ENCODE measurements at regions not wholly inside any gene's neighbourhood (a gene's known extent, or its start where the extent isn't known, plus 50 kb on each side); places are given as distances from the start of the nearest gene placed in this dataset.

DNA sequence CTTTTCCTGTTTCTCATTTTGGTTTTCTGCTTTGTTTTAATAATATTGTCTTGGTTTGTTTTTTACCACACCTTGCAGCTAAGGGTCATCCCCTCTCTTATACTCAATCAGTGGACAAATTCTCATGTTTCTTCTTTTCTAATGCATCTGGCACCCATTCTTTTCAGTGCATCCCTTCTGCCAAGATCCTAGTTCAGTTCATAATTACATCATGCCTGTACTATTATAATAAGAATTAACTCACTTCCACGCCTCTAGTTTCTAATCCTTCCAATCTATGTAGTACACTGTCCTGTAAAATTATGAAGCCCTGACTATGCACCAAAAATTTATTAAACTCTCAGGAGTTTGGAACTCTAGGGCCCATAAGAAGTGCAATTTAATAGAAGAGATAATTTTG, 126.1 kb downstream of the FAT4 start:
- DNase-seq (ENCODE audit: low spot score) = no peak

DNA sequence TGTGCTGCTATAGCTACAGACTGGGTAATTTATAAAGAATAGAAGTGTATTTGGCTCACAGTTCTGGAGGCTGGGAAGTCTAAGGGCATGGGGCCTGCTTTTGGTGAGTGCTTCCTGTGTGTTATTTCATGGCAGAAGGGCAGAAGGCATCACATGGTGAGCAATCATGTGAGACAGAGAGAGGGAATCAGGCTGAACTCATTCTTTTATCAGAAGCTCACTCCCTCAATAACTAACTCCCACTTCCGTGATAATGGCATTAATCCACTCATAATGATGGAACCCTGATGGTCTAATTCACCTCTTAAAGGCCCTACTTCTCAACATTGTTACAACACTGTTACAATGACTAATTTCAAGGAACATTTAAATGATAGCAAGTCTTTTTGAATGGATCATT, 129.4 kb downstream of the FAT4 start:
- no peak for DNase-seq (ENCODE audit: low spot score)

GRCh38 chr4:125445525-125445924, 130.8 kb downstream of the FAT4 start:
- DNase-seq (ENCODE audit: low spot score) = no peak

DNA sequence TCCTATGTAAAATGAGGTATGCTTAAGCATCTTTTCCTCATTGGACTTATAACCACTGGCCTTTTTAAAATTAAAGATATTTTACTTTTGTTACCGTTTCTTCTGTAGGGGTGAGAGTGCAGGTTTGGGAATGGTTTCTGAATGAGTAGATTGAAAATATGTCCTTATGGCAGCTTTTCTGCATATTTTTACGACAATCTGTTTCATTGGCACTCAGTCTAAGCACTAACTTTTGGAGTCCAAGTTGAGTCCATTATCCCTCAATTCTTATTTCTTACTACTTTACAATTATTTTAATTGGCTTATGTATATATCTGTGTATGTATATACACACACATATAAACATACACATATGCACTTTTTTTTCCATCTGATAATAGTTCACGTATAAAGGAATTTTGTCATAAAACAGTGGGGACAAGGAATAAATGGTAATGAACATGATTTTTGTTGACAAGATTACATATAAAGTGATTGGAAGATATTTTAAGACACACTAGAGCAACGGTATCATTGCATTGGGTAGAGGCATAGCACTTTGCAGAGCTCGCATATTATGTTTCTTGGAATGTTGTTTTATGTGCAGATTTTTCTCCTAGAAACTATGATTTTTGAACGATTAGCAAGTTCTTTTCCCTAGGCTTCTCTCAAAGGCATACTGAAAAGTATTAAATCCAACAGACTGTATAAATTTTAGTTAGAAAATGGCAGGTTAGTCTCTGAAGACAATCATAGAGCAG, 133.0 kb downstream of the FAT4 start:
- DNase-seq (ENCODE audit: low spot score) = no peak

DNA sequence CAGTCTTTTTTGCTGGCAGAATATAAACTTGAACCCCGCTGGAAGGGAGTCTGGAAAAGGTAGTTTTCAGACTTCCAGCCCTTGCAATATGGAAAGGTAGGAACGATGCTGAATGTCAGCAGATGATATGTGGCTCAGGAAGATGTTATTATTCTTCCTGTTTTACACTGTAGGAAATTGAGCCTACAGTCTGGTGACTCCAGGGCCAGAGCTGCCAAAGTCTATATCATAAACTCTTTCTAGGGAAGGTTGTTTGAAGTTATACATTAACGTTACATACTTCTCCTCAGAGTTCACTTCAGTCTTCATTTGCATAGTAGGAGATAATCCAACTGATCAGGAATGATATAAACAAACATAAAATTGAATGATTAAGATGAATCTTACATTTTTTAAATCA, 141.3 kb downstream of the FAT4 start:
- DNase-seq (ENCODE audit: low spot score) = no peak

DNA sequence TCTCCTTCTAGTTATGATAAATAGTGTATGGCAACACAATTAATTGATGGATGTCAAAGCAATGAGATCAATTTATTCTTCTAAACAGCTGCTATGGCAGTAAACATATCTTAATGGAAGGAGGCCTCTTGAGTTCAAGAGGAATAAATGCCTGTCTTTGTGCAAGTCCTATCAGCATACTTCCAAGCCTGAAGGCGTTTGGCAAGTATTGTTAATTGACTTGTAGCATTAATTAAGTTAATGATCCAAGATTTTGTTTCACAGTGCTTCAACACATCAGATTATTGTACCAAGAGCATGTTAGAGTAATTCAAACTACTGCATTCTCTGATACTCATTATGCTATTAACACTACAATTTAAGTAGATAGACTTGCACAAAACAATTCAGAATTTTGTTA, 144.8 kb downstream of the FAT4 start:
- DNase-seq (ENCODE audit: low spot score) = no peak

- no peak for DNase-seq (ENCODE audit: low spot score)
These were observed 147.1 kb downstream of the FAT4 start for GRCh38 chr4:125461676-125462363.

GRCh38 chr4:125464146-125464545, 149.4 kb downstream of the FAT4 start:
- no peak for DNase-seq (ENCODE audit: low spot score)

GRCh38 chr4:125481334-125482045, 166.7 kb downstream of the FAT4 start:
- DNase-seq (ENCODE audit: low spot score) = no peak

DNA sequence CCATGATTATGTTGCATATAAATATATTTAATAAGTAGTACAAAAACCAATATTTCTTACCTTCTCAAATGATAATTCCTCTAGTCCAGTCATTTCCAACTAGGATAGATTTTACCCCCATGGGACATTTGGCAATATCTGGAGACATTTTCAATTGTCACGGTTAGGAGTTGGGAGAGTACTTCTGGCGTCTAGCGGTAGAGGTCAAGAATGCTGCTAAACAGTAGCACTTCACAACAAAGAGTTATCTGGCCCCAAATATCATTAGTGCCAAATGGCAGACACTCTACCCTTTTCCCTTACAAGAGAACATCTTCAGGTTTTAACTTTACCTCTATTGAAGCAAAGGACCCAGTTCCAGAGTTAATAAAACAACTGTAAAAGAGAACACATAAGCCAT, 168.1 kb downstream of the FAT4 start:
- no peak for DNase-seq (ENCODE audit: low spot score)

- DNase-seq (ENCODE audit: low spot score) = no peak
These were observed 168.5 kb downstream of the FAT4 start for GRCh38 chr4:125483278-125483677.

DNA sequence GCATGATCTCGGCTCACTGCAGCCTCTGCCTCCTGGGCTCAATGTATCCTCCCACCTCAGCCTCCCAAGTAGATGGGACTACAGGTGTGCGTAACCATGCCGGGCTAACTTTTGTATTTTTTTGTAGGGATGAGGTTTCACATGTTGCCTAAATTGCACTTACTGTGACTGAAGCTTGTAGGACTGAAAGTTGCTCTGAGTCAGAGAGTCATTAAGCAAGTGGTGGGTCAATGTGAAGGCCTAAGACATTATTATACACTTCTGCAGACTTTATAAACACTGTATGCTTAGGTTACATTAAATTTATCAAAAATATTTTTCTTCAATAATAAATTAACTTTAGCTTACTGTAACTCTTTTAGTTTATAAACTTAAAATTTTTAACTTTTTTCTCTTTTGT, 170.2 kb downstream of the FAT4 start:
- no peak for DNase-seq (ENCODE audit: low spot score)

GRCh38 chr4:125486351-125486750, 171.6 kb downstream of the FAT4 start:
- DNase-seq (ENCODE audit: low spot score) = peak; percentile 62

- DNase-seq (ENCODE audit: low spot score) = no peak
These were observed 175.4 kb downstream of the FAT4 start for GRCh38 chr4:125489952-125490690.

GRCh38 chr4:125492957-125493356, 178.2 kb downstream of the FAT4 start:
- no peak for DNase-seq (ENCODE audit: low spot score)

DNA sequence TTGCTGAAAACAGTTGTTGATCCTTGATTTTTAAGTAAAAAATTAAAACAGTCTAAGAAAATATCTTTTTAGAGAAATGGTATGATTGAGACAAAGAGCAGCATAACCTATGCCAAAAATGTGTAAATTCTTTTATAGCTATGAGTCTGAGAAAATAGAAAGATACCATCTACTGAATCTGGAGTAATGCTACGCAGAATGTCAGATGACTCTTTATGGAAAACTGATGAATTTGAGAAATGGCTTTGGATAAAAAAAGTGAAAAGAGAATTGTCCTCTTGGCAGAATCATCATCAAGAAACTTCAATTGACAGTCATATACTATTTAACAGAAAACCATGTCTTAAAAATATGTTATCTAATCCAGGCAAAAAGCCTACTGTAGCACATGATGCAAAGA, 183.1 kb downstream of the FAT4 start:
- no peak for DNase-seq (ENCODE audit: low spot score)

GRCh38 chr4:125498981-125499380, 184.2 kb downstream of the FAT4 start:
- DNase-seq (ENCODE audit: low spot score) = no peak

DNA sequence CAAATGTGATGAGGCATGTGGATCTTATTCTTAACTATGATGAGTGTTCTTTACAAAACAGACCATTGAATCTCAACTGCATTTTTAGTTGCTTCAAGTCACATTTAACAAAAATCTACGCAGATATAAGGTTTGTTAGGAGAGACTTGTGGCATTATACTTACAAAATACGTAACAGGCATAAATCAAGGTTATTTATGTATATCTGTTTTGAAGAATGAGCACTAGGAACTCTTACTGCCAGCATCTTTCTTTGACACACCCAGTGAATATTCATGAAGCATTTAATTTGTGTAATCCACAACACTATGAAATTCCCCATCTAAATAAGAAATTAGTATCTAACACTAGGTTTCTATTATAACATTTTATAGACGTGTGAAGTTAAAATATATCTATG, 186.3 kb downstream of the FAT4 start:
- no peak for DNase-seq (ENCODE audit: low spot score)

DNA sequence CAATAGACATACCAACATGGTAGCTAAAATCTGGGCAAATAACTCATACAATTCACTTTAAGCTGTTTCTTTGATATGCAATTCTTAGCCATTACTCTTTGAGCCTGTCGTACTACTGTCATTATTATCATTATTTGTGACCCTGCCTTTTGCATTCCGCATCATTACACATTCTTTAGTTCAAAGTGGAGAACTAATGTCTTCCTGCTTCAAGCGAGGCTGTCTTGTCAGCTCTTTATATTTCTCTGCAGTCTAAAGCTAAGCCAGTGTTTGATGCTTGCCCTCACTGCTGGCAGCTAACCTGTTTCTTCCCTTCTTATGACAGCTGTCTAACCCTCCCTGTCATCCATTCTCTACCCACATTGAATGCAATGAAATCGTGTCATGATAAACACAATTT, 186.8 kb downstream of the FAT4 start:
- no peak for DNase-seq (ENCODE audit: low spot score)

DNA sequence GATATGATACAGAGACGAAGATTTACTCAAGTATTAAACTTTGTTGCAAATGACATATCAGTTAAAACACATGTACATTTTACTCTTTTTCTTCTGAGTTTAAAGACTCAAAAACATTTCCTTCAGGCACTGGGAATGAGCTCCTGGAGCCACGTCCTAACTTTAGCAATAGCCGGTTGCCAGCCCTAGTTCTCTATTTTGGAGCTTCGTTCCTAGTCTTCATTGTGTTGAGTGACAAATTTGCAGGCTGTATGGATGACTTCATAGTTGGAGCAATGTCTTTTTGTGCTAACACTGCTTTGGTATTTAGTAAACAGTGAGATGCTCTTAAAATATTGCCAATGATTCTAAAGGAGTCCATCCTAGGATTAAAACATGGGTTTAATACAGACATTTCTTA, 190.9 kb downstream of the FAT4 start:
- DNase-seq (ENCODE audit: low spot score) = no peak

DNA sequence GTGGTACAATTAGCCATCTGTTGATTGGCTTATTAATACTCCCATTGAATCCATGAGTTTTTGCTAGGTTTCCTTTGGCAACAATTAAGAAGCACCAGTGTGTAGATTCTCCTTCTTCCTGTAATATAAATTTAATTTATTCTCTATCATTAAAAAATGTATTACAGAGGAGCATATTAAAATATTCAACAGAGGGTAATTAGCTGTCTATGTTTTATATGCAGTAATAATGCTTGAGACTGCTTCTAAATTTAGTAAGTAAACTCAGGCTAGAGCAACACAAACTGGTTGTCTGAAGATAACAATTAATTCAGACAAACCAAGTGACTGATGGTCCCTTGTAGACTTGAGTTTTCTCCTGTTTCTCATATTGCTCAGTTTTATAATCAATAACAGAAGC, 192.4 kb downstream of the FAT4 start:
- DNase-seq (ENCODE audit: low spot score) = no peak

DNA sequence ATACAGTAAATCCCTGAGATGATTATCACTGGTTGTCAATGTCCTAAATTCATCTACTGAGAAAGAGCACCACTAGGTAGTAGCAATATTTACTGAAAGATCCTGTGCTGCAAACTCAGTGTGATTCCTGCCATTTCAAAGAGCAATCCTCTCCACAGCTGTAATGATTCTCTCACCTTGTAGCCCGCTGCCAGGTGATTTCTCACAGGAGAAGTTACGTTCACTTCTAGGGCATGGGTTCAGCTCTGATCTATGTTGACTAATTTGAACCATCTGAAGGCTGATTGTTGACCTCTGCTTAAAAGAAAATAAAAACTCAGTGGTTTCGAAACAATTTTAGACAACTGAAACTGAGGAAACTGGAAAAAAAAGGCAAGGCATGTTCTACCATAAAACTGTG, 197.0 kb downstream of the FAT4 start:
- DNase-seq (ENCODE audit: low spot score) = no peak

GRCh38 chr4:125515016-125515415, 200.3 kb downstream of the FAT4 start:
- no peak for DNase-seq (ENCODE audit: low spot score)

Data from Ammon's horn (tissue), 1 donor.